ENCODE measurements at regions not wholly inside any gene's neighbourhood (a gene's known extent, or its start where the extent isn't known, plus 50 kb on each side); places are given as distances from the start of the nearest gene placed in this dataset.

DNA sequence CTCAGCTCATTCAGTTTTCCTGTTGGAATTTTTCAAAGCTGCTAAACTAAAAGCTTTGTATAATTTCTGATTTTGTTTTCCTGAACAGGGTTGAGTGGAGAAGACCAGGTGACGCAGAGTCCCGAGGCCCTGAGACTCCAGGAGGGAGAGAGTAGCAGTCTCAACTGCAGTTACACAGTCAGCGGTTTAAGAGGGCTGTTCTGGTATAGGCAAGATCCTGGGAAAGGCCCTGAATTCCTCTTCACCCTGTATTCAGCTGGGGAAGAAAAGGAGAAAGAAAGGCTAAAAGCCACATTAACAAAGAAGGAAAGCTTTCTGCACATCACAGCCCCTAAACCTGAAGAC is 367.1 kb upstream of the OR4E1 start (continued):
- TF ChIP-seq, protein P1, sequence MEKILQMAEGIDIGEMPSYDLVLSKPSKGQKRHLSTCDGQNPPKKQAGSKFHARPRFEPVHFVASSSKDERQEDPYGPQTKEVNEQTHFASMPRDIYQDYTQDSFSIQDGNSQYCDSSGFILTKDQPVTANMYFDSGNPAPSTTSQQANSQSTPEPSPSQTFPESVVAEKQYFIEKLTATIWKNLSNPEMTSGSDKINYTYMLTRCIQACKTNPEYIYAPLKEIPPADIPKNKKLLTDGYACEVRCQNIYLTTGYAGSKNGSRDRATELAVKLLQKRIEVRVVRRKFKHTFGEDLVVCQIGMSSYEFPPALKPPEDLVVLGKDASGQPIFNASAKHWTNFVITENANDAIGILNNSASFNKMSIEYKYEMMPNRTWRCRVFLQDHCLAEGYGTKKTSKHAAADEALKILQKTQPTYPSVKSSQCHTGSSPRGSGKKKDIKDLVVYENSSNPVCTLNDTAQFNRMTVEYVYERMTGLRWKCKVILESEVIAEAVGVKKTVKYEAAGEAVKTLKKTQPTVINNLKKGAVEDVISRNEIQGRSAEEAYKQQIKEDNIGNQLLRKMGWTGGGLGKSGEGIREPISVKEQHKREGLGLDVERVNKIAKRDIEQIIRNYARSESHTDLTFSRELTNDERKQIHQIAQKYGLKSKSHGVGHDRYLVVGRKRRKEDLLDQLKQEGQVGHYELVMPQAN (conservative IDR thresholded peaks at IDR 0.05), result no peak

DNA sequence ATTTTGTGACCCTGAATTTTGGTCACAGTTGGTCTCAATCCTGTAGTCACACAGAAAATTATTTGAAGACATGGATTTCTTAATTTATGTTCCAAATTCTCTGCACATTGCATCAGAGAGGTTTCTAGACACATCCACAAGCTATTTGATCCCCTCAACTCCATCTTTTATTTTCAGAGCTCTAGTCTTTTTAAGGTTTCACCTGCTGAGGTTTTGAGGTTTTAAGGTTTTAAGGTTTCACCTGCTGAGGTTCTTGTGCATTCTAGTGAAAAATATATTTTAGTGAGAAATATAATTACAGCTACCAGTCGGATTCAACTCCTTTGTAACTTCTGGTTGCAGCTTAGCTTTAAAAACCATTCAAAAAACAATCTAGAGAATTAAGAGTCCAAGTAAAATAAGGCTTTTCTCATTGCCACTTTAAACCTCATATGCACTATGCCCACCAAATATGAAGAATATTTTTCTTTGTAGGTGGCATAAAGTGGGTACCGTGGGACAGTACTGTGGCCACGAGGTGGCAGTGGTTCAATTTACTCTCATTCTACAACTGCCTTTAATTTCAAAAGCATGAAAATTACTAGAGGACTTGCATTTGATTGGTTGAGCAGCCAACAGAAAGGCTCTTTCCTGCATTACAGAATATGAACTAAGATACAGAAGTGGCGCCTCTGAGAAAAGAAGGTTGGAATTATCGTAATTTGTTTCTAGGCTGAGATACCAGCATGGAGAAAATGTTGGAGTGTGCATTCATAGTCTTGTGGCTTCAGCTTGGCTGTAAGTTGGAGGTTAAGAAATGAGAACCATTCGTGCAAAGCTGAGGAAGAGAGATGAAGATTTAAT is 366.5 kb upstream of the OR4E1 start:
- H3K4me1 ChIP-seq (ENCODE audit: control insufficient read depth, insufficient read depth, low read length), result no peaks in the 10 kb centered on the region
- DNase-seq (ENCODE audit: low read depth, low spot score), result no peak
- no peak for FAIRE-seq
- H3K9me3 ChIP-seq (replicated peaks; ENCODE audit: control insufficient read depth, insufficient read depth, low read length), result no peaks in the 10 kb centered on the region
- H3K79me2 ChIP-seq (ENCODE audit: control insufficient read depth, insufficient read depth, low read length), result no peaks in the 10 kb centered on the region
- in situ Hi-C loops (cut with MboI) (no loop called here), intact Hi-C loops (cut with micrococcal nuclease; ENCODE audit: unreplicated experiment) (no loop called here)
- CTCF ChIA-PET, result interaction anchor here (0.7 to 1.6 kb wide), 8 partner anchors 10 to 62 kb away, joined by 3 to 6 read pairs (median 4); no protein-coding TSS in a partner anchor
- H2AFZ ChIP-seq (ENCODE audit: control insufficient read depth, low read depth, low read length), result no peak overlapping the region
- no peak overlapping the region for H3K9ac ChIP-seq (ENCODE audit: control insufficient read depth, insufficient read depth, low read length)
- WGBS (ENCODE audit: insufficient coverage, insufficient replicate concordance, low lambda C conversion rate, missing lambda C conversion rate), result 12% methylated on average over 6 of the region's 6 CpGs
- SMC1A ChIA-PET (ENCODE audit: uncharacterized antibody, unreplicated experiment), result interaction anchor here (0.9 to 1.7 kb wide), 3 partner anchors 14 to 37 kb away, joined by 3 to 4 read pairs (median 4); no protein-coding TSS in a partner anchor
- RAD21 ChIA-PET (ENCODE audit: unreplicated experiment), result interaction anchor here (1.6 kb wide), 1 partner anchor 44 kb away, joined by 5 read pairs; no protein-coding TSS in a partner anchor
- no peak overlapping the region for H3K4me3 ChIP-seq
- H3K27me3 ChIP-seq (replicated peaks in 1 of 2; ENCODE audit: control insufficient read depth in 2 of 2, insufficient read depth in 2 of 2, low read length in 1 of 2), result no peaks in the 10 kb centered on the region; a peak in 1 of 4 replicates
- no peak overlapping the region for H3K27ac ChIP-seq (ENCODE audit: control insufficient read depth, insufficient read depth)
- peak; percentile 79 for ATAC-seq
- TF ChIP-seq, protein P2, sequence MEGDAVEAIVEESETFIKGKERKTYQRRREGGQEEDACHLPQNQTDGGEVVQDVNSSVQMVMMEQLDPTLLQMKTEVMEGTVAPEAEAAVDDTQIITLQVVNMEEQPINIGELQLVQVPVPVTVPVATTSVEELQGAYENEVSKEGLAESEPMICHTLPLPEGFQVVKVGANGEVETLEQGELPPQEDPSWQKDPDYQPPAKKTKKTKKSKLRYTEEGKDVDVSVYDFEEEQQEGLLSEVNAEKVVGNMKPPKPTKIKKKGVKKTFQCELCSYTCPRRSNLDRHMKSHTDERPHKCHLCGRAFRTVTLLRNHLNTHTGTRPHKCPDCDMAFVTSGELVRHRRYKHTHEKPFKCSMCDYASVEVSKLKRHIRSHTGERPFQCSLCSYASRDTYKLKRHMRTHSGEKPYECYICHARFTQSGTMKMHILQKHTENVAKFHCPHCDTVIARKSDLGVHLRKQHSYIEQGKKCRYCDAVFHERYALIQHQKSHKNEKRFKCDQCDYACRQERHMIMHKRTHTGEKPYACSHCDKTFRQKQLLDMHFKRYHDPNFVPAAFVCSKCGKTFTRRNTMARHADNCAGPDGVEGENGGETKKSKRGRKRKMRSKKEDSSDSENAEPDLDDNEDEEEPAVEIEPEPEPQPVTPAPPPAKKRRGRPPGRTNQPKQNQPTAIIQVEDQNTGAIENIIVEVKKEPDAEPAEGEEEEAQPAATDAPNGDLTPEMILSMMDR (IDR thresholded peaks at IDR 0.05 in 2 of 3, conservative IDR thresholded peaks at IDR 0.05 in 1 of 3; ENCODE audit: control insufficient read depth in 2 of 3, extremely low read depth in 1 of 3, insufficient read depth in 1 of 3, low read depth in 3 of 3, low read length in 3 of 3), result peak; percentile 38 to 59 (median 48)
- TF ChIP-seq PAX5 (IDR thresholded peaks at IDR 0.05; ENCODE audit: borderline replicate concordance, low read depth, low read length), result no peak
- no TSS peak for BruUV-seq (replicated peaks)
- POLR2A ChIA-PET, result no interaction called here
- H4K20me1 ChIP-seq (ENCODE audit: control insufficient read depth, insufficient read depth), result no peaks in the 10 kb centered on the region
- no peaks in the 10 kb centered on the region for H3K36me3 ChIP-seq (ENCODE audit: control insufficient read depth in 2 of 2, insufficient read depth in 2 of 2, low read length in 1 of 2)
- H3K4me2 ChIP-seq (ENCODE audit: control insufficient read depth, insufficient read depth), result no peak overlapping the region
